Keratinocyte (primary cell): ENCODE measurements at regions not wholly inside any gene's neighbourhood (a gene's known extent, or its start where the extent isn't known, plus 50 kb on each side); places are given as distances from the start of the nearest gene placed in this dataset.

Experiments used
- EZH2 ChIP-seq: IDR thresholded peaks from one replicate; pipeline ENCODE4 v1.6.1; 2012; ENCODE audit warnings: inconsistent platforms, mild to moderate bottlenecking, low read length, moderate library complexity
- TF ChIP-seq, protein P1 (sequence below), 3 experiments: IDR thresholded peaks in 1 of 3; conservative IDR thresholded peaks in 1 of 3; optimal IDR thresholded peaks in 1 of 3; 2 replicates in 2 of 3; 3 replicates in 1 of 3; pipeline versions ENCODE3 to v1.5.1; 2011; ENCODE audit warnings: low read length in 3 of 3, mild to moderate bottlenecking in 3 of 3, moderate library complexity in 2 of 3, control low read depth in 1 of 3, inconsistent platforms in 1 of 3; ENCODE audit not compliant: insufficient read depth in 2 of 3; ENCODE audit errors: extremely low read depth in 1 of 3

GRCh38 chr2:11068856-11069526 lies 86.3 kb upstream of the SLC66A3 start:
- TF ChIP-seq, protein P1, sequence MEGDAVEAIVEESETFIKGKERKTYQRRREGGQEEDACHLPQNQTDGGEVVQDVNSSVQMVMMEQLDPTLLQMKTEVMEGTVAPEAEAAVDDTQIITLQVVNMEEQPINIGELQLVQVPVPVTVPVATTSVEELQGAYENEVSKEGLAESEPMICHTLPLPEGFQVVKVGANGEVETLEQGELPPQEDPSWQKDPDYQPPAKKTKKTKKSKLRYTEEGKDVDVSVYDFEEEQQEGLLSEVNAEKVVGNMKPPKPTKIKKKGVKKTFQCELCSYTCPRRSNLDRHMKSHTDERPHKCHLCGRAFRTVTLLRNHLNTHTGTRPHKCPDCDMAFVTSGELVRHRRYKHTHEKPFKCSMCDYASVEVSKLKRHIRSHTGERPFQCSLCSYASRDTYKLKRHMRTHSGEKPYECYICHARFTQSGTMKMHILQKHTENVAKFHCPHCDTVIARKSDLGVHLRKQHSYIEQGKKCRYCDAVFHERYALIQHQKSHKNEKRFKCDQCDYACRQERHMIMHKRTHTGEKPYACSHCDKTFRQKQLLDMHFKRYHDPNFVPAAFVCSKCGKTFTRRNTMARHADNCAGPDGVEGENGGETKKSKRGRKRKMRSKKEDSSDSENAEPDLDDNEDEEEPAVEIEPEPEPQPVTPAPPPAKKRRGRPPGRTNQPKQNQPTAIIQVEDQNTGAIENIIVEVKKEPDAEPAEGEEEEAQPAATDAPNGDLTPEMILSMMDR (optimal IDR thresholded peaks at IDR 0.05 in 1 of 3, IDR thresholded peaks at IDR 0.05 in 1 of 3, conservative IDR thresholded peaks at IDR 0.05 in 1 of 3; ENCODE audit: extremely low read depth in 1 of 3, insufficient read depth in 2 of 3, low read length in 3 of 3) = no peak
- TF ChIP-seq EZH2 = no peak
